Colonic mucosa (tissue), 4 donors: ENCODE measurements at regions not wholly inside any gene's neighbourhood (a gene's known extent, or its start where the extent isn't known, plus 50 kb on each side); places are given as distances from the start of the nearest gene placed in this dataset.

Experiments
- DNase-seq: peaks from one replicate; pipeline ENCODE4 v3.0.0-alpha.2; 2020
- H3K27ac ChIP-seq: fragments of 200-600 bp; one replicate; pipeline ENCODE4 v1.8.0; 2021
- H3K27me3 ChIP-seq: fragments of 200-600 bp; one replicate; pipeline ENCODE4 v1.8.0; 2021
- H3K36me3 ChIP-seq: fragments of 200-600 bp; one replicate; pipeline ENCODE4 v1.8.0; 2021
- H3K4me1 ChIP-seq: fragments of 200-600 bp; one replicate; pipeline ENCODE4 v1.8.0; 2021; ENCODE audit warnings: mild to moderate bottlenecking
- H3K4me3 ChIP-seq: fragments of 200-600 bp; one replicate; pipeline ENCODE4 v1.8.0; 2021
- H3K9ac ChIP-seq, 2 donors: one replicate each; pipeline ENCODE4 v1.7.0; 2013; ENCODE audit warnings: control low read depth in 2 of 2, low read depth in 2 of 2, low read length in 2 of 2
- H3K9me3 ChIP-seq: fragments of 200-600 bp; one replicate; pipeline ENCODE4 v1.8.0; 2021
- intact Hi-C: fragments of 100-400 bp; cut with DNase I; formaldehyde crosslinking; loops from one replicate; pipeline ENCODE4 v1.14.1; 2022
- TF ChIP-seq, protein P1 (sequence below): fragments of 200-600 bp; IDR thresholded peaks from one replicate; pipeline ENCODE4 v1.8.0; 2022; ENCODE audit warnings: antibody characterized with exemption, mild to moderate bottlenecking
- donor health status: healthy.
- donor health status: DM: no; HTN: no; CAD: no.
- donor health status: DM: no; HTN: no; CAD: no.

DNA sequence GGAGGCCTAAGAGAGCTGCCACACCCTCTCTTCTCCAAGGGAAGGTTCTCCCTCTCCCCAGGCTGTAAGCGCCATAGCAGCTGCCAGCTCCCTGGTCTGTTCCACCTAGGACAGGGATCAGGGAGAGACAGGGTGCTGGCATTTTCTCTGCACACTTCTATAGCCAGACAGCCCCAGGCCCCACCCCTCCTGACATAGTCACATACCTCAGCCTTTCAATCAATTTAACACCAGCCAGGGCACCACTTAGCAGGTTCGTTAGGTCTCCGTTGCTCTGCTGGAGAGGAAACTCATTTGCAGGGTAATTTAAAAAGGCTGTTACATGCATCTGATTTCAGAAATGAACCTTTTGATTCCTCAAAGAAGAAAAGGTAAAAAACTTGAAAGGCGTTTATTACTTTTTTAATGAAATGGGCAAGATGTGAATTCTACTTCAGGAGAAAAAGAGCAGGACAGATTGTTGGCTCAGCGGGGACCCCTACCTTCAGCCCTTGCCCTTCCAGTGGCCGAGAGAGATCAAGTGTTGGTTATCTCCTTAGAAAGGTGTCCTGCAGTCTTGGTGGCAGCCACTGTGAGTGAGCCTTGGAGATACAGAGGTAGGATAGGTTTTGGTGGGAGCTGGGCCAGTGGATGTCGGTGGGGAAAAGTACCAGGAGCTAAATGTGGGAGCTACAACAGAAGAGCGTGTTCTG lies 180.5 kb upstream of the GALNT17 start:
- H3K27me3 ChIP-seq = no peaks in the 10 kb centered on the region
- DNase-seq = no peak
- intact Hi-C loops = no loop called here
- no peaks in the 10 kb centered on the region for H3K4me1 ChIP-seq
- H3K9ac ChIP-seq = no peak overlapping the region
- no peaks in the 10 kb centered on the region for H3K9me3 ChIP-seq
- no peak overlapping the region for H3K27ac ChIP-seq
- no peak overlapping the region for H3K4me3 ChIP-seq
- TF ChIP-seq, protein P1, sequence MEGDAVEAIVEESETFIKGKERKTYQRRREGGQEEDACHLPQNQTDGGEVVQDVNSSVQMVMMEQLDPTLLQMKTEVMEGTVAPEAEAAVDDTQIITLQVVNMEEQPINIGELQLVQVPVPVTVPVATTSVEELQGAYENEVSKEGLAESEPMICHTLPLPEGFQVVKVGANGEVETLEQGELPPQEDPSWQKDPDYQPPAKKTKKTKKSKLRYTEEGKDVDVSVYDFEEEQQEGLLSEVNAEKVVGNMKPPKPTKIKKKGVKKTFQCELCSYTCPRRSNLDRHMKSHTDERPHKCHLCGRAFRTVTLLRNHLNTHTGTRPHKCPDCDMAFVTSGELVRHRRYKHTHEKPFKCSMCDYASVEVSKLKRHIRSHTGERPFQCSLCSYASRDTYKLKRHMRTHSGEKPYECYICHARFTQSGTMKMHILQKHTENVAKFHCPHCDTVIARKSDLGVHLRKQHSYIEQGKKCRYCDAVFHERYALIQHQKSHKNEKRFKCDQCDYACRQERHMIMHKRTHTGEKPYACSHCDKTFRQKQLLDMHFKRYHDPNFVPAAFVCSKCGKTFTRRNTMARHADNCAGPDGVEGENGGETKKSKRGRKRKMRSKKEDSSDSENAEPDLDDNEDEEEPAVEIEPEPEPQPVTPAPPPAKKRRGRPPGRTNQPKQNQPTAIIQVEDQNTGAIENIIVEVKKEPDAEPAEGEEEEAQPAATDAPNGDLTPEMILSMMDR = no peak
- H3K36me3 ChIP-seq = no peaks in the 10 kb centered on the region

DNA sequence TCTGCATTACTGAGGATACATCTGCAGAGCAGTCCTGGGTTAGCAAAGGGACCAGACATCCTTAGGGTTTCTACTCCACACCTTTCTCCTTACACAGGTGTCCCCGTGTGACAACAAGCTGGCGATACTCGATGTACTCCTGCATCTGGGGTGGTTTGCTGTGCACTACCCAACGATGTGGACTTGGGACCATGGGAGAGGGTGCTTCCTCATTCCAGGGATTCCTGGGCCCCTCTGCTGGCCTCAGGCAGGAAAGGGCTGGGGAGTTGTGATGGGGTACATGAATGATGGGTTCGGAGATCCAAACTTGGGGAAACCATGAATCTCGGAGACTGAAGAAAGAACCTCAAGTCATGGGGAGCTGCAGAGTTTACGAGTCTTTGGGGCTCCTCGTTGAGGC lies 179.6 kb upstream of the GALNT17 start:
- Histone ChIP-seq H3K36me3 (no peaks in the 10 kb centered on the region), H3K4me3 (no peak overlapping the region), H3K27me3 (no peaks in the 10 kb centered on the region), H3K9ac (no peak overlapping the region), H3K27ac (no peak overlapping the region), H3K9me3 (no peaks in the 10 kb centered on the region), H3K4me1 (no peaks in the 10 kb centered on the region)
- TF ChIP-seq, protein P1 = no peak
- intact Hi-C loops = no loop called here
- DNase-seq = no peak

DNA sequence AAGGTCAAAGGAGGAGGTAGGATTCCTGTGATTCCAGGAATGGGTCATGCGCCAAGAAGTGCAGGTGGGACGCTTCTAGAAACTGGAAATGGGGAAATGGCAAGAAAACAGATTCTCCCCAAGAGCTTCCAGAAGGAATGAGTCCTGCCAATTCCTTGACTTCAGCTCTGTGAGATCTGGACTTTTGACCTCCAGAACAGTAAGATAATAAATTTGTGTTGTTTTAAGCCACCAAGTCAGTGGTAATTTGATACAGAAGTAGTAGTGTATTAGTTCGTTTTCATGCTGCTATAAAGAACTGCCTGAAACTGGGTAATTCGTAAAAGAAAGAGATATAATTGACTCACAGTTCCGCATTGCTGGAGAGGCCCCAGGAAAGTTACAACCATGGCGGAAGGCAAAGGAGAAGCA lies 178.6 kb upstream of the GALNT17 start:
- no peaks in the 10 kb centered on the region for H3K9me3 ChIP-seq
- TF ChIP-seq, protein P1 = no peak
- no peaks in the 10 kb centered on the region for H3K4me1 ChIP-seq
- no peak for DNase-seq
- no peak overlapping the region for H3K27ac ChIP-seq
- intact Hi-C loops = no loop called here
- H3K36me3 ChIP-seq = no peaks in the 10 kb centered on the region
- H3K27me3 ChIP-seq = no peaks in the 10 kb centered on the region
- no peak overlapping the region for H3K4me3 ChIP-seq
- no peak overlapping the region for H3K9ac ChIP-seq

DNA sequence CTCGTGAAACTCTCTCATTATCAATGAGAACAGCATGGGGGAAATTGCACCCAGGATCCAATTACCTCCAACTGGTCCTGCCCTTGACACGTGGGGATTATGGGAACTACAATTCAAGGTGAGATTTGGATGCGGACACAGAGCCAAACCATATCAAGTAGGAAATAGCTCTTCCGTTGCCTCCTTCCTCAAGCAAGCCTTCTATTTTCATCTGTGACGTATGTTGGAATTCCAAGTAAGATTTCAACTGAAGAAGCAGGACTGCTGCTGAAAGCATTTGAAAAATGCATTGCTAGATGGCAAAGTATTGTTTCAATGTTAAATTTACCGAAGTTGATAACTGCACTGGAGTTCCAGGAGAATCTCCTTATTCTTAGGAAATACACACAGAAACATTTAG lies 178.1 kb upstream of the GALNT17 start:
- H3K27ac ChIP-seq = no peak overlapping the region
- intact Hi-C loops = loop anchor here (2.0 kb wide), 1 partner anchor 19 kb away; no protein-coding TSS in a partner anchor
- no peak overlapping the region for H3K9ac ChIP-seq
- no peaks in the 10 kb centered on the region for H3K27me3 ChIP-seq
- no peak for DNase-seq
- no peak overlapping the region for H3K4me3 ChIP-seq
- no peaks in the 10 kb centered on the region for H3K9me3 ChIP-seq
- no peaks in the 10 kb centered on the region for H3K36me3 ChIP-seq
- TF ChIP-seq, protein P1 = no peak
- H3K4me1 ChIP-seq = no peaks in the 10 kb centered on the region

DNA sequence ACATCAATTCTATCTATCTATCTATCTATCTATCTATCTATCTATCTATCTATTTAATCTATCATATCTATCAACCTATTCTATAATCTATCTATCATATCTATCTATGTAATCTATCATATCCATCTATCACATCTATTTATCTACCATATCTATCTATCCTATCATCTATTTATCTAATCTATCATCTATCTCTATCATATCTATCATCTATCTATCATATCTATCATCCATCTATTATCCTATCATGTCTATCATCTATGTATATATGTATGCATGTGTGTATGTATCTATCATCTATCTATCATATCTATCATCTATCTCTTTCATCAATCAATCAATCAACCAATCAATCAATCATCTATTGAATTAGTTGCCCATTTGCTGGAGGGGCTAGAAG lies 159.3 kb upstream of the GALNT17 start:
- no peak overlapping the region for H3K4me3 ChIP-seq
- H3K27ac ChIP-seq = no peak overlapping the region
- H3K36me3 ChIP-seq = no peaks in the 10 kb centered on the region
- DNase-seq = no peak
- H3K27me3 ChIP-seq = no peaks in the 10 kb centered on the region
- H3K9ac ChIP-seq = no peak overlapping the region
- TF ChIP-seq, protein P1 = no peak
- intact Hi-C loops = loop anchor here (2.0 kb wide), 1 partner anchor 18 kb away; no protein-coding TSS in a partner anchor
- no peaks in the 10 kb centered on the region for H3K4me1 ChIP-seq
- no peaks in the 10 kb centered on the region for H3K9me3 ChIP-seq
